IPS-NIHi7 (cell line): ENCODE measurements at regions not wholly inside any gene's neighbourhood (a gene's known extent, or its start where the extent isn't known, plus 50 kb on each side); places are given as distances from the start of the nearest gene placed in this dataset.
A peak's percentile ranks its signal among the peaks of the same experiment; 100 is the strongest.
"Not testable (repeated sequence)": the region's sequence is repeated elsewhere in the genome, so short reads cannot be mapped to it uniquely, and the experiment has no call there.

Experiments used
- DNase-seq: peaks from one replicate; pipeline ENCODE4 v3.0.0; 2012; ENCODE audit warnings: mixed read lengths; ENCODE audit errors: extremely low spot score

DNA sequence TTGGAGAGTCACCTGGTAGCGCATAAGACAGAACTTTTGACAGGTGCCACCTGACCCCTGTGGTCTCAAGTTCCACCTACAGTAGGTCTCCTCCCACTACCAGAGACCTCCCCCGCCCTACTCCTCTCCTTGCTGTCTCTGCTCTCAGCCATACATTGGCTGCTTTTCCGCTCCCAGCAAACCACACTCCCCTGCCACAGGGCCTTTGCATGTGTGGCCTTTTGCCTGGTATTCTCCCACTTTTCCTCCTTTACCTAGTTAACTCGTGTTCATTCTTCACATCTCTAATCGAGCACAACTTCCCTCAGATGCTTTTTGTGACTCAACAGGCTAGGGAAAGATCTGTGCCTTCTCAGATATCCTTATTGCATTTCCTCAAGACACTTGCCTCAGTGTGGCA, 218.3 kb upstream of the EEF2KMT start:
- no peak for DNase-seq

DNA sequence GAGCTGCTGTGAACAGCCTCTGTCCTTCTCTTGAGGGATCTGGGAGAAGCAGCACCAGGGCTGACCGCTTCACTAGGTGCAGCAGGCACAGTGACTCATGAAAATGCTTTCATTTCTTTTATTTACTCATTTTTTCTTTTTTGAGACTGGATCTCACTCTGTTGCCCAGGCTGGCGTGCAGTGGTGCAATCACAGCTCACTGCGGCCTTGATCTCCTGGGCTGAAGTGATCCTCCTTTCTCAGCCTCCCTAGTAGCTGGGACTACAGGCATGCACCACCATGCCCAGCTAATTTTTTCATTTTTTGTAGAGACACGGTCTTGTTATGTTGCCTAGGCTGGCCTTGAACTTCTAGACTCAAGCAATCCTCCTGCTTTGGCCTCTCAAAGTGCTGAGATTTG, 216.8 kb upstream of the EEF2KMT start:
- DNase-seq: no peak

DNA sequence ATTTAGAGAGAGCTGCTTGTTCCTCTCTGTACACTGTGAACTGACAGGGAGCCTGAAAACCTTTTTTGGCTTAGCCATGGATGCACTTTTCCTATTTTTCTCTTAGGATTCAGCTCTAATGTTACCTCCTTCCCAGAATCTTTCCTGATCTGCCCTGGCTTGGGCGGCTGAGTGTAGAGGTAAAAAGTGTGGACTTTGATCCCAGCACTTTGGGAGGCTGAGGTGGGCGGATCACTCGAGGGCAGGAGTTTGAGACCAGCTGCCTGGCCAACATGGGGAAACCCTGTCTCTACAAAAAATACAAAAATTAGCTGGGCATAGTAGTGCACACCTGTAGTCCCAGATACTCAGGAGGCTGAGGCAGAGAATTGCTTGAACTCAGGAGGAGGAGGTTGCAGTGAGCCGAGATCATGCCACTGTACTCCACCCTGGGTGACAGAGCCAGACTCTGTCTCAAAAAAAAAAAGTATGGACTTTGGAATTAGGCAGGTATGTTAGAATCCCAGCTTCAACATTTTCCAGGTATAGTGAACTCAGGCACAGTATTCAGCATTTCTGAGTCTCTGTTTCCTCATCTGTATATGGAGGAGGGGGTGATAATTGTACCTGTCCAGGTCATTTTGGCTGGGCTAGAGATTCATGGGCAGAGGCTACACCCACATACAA, 212.5 kb upstream of the EEF2KMT start:
- DNase-seq: no peak

DNA sequence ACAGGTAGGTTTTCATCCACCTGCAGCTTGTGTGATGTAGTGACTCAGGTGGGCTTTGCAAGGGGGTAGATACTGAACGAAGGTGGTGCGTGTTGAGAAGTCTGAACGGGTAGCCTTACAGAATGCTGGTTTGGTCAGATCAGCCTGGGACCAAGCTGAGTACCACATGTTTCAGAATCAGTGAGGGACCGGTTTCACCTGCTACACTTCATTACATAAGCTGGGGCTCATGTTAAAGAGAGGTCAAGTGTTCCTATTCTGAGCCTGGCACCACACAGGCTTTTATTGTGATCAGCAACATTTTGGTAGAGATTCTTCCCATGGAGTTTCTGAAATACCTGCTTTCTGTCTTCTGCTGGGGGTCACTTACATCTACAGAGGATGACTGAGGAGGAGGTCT, 207.4 kb upstream of the EEF2KMT start:
- DNase-seq: no peak

DNA sequence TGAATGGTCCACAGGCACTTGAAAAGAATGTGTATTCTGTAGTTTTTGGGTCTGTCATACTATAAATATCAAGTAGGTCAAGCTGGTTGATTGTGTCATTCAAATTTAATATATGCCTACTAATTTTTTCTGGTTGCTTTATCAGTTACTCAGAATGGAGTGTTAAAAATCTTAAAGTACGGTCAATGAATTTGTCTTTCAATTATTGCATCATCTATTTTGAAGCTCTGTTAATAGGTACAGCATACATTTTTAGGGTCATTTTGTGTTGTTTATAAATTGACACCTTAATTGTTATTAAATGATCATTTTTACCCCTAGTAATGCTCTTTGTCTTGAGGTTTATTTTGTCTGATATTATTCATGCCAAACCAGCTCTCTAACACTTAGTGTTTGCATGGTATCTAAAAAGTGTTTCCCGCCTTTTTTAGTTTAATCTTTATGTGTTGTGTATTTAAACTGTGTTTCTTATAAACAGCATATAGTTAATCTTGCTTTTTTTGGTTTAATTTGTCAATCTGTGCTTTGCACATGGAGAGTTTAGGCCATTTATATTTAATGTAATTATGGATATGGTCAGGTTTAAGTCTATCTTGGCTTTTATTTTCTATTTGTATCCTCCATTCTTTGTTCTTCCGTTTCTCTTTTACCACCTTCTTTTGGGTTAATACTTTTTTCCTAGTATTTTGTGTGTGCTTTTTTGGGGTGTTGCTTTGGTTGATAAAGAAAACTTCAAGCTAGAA, 204.9 kb upstream of the EEF2KMT start:
- no peak for DNase-seq

DNA sequence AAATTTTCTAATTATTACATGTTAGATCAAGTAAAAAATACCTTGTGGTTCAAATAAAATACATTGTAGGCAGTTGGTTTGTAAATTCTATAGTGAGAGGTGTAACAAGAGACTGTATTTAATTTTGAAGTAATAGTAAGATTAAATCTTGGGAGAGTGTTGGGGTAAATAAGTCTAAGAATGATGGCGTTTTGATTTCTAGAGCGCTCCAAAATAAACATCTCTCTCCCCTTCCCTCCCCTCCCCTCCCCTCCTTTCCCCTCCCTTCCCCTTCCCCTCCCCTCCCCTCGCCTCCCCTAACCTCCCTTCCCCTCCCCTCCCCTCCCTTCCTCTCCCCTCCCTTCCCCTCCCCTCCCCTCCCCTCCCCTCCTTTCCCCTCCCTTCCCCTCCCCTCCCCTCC, 200.6 kb upstream of the EEF2KMT start:
- no peak for DNase-seq

DNA sequence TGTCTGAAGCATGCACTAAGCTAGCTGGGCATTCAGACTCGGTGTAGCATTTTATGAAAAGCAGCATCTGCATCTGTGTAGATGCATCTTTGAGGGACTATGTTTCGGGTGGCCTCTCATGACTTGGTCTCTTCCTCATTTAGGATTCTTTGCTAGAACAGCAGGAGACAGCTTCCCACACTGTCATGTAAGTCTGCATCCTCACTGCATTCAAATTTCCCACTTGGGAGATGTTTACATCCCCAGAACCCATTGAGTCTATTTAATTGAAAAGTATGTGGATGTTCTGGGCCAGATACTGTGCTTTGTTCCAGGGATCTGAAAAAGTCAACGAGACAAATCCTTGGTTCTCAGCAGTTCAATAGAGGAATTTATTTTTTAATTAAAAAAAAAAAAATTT, 198.6 kb upstream of the EEF2KMT start:
- DNase-seq: no peak

DNA sequence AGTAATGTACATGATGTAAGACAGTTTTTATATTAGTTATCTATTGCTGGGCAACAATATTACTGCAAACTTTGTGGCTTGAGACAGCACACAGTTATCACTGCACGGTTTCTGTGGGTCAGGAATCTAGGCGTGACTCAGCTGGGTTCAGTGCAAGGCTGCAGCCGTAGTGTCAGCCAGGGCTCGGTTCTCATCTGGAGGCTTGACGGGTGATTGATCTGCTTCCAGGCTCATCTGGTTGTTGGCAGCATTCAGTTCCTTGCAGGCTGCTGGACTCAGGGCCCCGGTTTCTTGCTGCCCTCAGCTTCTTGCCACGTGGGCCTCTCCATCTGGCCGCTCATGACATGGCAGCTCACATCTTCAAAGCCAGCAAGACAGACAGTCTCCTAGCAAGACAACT, 197.7 kb upstream of the EEF2KMT start:
- DNase-seq: not testable (repeated sequence)

DNA sequence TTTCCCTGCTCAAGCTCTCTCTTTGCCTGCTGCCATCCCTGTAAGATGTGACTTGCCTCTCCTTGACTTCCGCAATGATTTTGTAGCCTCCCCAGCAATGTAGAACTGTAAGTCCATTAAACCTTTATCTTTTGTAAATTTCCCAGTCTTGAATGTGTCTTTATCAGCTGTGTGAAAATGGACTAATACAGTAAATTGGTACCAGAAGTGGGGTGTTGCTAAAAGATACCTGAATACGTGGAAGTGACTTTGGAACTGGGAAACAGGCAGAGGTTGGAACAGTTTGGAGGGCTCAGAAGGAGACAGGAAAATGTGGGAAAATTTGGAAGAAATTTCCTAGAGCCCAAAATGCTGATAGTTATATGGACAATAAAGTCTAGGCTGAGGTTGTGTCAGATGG, 184.6 kb upstream of the EEF2KMT start:
- DNase-seq: not testable (repeated sequence)

DNA sequence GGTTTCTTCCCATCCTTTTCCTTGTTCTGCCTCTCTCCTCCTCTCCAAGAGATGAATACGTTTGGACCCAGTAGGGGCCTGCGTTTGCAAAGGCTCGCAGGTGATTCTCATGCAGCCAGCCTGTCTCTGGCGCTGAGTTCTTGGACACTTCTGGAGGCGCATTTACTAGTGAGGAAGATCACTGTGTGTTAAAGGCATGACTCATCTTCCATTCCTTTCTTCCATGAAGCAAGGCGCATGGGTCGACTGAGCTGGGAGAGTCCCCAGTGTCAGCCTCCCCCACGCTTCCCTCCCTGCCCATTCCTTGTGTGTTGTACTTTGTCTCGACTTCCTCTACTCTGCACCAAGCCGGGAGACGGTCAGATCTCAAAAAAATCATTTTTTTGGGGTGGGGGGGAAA, 159.9 kb upstream of the EEF2KMT start:
- no peak for DNase-seq

DNA sequence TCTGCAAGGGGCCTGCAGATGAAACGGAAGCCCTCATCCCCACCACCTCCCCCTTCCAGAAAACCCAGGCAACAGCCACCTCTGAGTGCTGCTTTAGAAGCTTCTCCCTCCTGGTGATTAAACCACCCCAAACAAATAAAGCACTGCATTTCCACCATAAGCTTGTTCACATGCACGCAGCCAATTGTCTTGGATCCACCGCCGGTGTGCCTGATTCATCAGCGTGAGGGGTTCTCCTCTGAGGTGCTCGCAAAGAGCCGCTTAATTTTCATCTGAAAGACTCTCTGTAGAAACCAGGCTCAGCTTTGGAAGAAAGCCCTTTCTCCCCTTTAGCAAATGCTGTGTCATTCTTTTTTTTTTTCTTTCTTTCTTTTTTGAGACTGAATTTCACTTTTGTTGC, 155.2 kb upstream of the EEF2KMT start:
- DNase-seq: peak; percentile 47

DNA sequence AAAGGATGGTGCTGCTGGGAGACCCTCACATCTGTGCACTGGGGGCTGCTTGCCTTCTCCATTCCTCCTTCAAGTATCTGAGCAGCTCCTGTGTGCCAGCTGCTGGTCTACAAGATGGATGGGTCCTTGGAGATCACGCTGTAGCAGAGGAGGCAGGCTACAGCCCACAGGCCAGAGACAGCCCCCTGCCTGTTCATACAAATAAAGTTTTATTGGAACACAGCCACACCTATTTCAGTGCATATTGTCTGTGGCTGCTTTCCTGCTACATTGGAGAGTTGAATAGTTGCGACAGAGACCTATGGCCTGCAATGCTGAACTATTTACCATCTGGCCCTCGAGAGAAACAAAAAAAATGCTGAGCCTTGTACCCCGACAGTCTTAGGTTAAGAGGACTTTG, 149.8 kb upstream of the EEF2KMT start:
- not testable (repeated sequence) for DNase-seq

DNA sequence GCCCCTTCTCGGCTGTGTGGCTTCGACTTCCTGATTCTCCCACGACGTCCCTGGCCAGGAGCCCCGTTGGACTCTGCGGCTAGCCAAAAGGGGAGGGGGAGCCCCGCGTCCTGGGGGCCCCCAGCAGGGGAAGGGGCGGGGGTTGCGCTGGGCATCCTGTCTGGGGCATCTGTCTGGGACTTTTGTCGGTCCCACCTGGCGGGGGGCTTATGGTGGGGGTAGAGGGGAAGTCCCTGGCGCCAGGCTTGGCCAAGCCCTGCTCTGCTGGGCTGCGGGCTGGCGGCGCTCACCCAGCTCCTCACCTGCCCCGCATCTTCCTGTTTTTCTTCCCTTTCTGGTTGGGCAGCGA, 142.7 kb upstream of the EEF2KMT start:
- not testable (repeated sequence) for DNase-seq

DNA sequence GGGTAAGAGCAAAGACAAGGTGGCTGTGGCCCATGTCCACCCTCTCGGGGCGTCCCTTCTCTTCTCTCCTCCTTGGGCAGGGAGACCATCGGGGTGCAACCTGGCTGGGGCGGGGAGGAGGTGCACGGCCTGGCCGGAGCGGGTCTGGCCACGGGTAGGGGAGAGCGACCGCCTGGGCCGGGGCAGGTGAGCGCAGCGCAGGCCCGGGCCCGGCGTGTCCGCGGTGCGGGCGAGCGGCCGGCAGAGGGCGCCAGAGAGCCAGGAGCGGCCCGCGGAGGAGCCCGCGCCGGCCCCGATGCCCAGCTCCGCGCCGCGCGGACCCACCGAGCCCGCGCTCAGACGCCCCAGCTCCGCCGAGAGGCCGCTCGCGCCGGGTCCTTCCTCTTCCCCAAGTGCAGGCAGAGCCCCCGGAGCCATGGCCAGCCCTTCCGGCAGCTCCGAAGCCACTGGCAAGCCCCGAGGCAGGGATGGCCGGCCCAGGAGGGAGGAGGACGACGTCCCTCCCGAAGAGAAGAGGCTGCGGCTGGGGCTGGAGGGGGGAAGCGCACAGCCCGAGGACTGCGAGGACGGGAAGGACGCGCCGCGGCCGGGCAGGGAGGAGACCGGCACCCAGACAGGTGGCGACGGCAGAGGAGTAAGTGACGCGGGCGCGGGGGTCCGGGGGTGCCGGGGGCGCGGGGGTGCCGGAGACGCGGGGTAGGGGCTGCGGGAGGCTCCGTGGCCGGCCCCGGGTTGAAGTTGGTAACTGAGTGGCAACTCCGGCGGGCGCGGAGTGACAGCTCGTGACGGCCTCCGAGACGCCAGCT, 142.1 kb upstream of the EEF2KMT start:
- DNase-seq: peak; percentile 82

DNA sequence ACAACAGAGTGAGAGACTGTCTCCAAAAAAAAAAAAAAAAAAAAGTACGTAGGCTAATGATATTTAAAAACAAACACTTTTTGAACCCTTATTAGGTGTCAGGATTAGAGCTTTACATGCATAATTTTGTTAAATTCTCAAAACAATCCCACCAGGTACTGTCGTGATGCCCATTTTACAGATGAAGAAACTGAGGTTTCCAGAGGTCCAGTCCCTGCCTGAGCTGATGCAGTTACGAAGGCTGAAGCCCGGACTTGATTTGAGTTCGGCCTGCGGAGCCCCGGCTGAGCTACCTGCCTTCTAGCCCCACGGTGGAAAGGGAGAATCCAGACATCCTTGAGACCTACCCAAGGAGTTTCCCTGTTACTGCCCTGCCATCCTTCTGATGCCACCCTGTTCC, 137.5 kb upstream of the EEF2KMT start:
- DNase-seq: no peak

DNA sequence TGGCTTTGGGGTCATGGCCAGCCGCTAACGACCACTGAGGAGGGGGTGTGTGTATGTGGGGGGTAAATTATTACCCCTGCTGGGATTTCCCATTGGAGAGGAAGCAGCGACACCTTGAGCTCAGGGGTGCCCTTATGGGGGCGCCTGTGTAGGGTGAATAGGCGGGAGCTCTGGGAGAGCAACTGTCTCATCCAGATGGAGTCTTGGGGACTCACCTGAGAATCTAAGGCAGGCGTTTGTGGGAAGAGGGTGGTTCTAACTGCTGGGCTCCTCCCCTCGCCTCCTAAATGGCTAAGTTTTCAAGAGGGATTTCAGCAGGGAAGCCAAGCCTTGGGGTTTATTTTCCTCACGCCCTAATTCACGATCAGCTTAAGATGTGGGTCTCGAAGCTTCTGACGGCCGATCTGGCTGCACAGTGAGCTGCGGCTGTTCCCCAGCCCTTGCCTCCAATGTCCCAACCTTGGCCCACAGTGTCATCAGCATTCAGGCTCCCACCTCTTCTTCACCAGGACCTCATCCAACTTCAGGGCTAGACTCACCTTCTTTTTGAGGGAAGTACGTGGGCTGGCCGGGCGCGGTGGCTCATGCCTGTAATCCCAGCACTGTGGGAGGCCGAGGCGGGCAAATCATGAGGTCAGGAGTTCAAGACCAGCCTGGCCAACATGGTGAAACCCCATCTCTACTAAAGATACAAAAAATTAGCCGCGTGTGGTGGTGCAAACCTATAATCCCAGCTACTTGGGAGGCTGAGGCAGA, 136.9 kb upstream of the EEF2KMT start:
- DNase-seq: no peak

DNA sequence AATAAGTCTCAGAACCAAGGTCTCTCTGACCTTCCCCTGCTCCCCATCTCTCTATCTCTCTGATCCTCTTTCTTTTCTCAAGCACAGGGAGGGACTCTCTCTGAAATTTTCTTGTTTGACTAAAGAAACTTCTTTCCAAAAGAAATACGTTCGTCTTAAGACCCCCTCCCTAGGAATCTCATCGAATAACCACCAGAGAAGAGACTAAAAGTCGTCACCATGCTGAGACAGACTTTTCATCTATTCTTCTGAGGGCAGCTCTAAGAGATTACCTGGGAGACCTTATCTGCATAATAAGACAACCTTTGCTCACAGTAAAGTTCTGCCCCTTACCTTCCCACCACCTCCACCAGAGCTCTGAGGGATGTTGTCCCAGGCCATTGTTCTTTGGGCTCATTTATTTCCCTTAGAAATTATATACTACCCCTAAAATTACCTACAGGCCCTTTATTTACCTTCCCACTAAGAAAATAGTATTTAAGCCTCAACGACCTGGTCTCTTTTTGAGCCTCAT, 133.7 kb upstream of the EEF2KMT start:
- no peak for DNase-seq

DNA sequence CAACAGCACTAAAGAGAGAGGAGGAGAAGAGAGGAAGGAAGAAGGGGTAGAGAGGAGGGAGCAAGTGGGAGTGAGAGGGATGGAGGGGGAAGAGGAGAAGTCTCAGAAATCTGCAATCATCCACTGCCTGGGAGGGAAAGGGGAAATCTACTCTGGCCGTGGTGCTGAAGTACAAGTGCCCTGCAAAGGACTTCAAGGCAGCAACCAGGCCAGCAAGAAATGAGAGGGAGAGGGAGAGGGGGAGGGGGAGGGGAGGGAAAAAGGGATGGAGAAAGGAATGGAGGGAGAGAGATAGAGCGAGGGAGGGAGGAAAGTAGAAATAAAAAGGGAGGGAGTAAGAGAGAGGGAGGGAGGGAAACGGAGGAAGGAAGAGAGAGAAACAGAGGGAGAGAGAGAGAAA, 130.8 kb upstream of the EEF2KMT start:
- DNase-seq: peak; percentile 73

DNA sequence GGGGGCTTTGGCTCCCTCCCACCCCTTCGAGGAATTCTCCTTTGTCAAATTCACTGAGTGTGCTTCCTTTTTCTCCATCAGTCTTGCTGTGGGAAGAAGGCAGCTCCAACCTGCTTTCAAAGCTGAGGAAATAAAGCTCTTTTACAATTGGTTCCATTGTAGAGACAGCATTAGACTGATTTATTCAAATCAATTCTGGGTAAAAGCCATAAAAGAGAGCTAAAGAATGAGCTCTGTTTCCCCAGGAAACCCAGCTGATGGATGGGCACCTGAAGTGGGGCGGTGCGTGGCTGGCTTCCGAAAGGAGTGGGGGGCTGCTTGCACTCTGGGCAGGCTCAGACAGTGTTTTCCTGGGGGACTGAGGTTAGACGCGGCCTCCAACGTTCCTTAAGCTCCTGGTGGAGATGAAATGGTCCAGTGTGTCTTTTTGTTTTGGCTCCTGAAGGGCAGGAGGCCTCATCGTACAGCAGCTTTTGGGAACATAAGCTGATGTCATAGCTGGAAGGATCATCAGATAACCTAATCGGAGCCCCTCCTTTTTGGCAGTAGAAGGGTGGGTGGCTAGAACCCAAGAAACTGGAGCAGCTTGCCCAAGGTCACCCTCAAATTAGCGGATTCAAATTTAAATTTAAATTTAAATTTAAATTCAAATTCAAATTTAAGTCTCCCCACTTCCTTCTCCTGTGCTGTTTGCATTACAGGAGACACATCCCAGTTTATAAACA, 128.5 kb upstream of the EEF2KMT start:
- no peak for DNase-seq

DNA sequence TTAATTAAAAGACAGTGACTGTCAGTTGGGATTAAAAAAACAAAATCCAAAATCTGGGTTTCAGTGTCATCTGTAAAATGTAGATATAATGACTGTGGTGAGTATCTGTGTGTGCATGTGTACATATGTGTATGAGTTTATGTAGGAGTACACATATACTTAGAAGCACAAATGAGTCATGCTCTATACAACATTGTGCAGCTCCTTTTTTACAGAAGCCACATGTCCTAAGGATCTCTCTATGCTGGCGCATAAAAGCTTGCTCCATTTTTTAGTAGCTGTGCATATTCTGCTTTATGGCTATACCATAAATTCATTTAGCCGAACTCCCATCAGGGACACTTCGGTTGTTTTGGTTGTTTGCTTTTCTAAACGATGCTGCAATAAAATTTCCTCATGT, 125.2 kb upstream of the EEF2KMT start:
- no peak for DNase-seq

DNA sequence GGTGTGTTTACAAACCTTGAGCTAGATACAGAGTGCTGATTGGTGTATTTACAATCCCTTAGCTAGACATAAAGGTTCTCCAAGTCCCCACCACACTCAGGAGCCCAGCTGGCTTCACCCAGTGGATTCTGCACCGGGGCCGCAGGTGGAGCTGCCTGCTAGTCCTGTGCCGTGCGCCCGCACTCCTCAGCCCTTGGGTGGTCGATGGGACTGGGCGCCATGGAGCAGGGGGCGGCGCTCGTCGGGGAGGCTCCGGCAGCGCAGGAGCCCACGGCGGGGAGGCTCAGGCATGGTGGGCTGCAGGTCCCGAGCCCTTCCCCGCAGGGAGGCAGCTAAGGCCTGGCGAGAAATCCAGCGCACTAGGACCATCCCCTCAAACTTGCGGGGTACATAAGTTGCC, 124.2 kb upstream of the EEF2KMT start:
- DNase-seq: not testable (repeated sequence)
